GM19463 (cell line): ENCODE measurements at regions not wholly inside any gene's neighbourhood (a gene's known extent, or its start where the extent isn't known, plus 50 kb on each side); places are given as distances from the start of the nearest gene placed in this dataset.
A peak's percentile ranks its signal among the peaks of the same experiment; 100 is the strongest.
"Not testable (repeated sequence)": the region's sequence is repeated elsewhere in the genome, so short reads cannot be mapped to it uniquely, and the experiment has no call there.

Source experiments
- ATAC-seq: cut with Tn5 transposase; IDR thresholded peaks from one replicate; pipeline ENCODE4 v1.9.1; 2021; ENCODE audit warnings: mild to moderate bottlenecking, moderate library complexity; ENCODE audit not compliant: unreplicated experiment

- ATAC-seq, result no peak
Measured at GRCh38 chr2:190742431-190742830, 93.5 kb downstream of the NAB1 start.

GRCh38 chr2:190744041-190744440, 95.2 kb downstream of the NAB1 start:
- no peak for ATAC-seq

GRCh38 chr2:190746971-190747761, 98.3 kb downstream of the NAB1 start:
- no peak for ATAC-seq

GRCh38 chr2:190748966-190749365, 100.1 kb downstream of the NAB1 start:
- ATAC-seq, result no peak

- ATAC-seq, result no peak
Measured at GRCh38 chr2:190755772-190756415, 107.0 kb downstream of the NAB1 start.

GRCh38 chr2:190759749-190760213, 110.9 kb downstream of the NAB1 start:
- no peak for ATAC-seq

GRCh38 chr2:190760353-190761150, 111.7 kb downstream of the NAB1 start:
- not testable (repeated sequence) for ATAC-seq

GRCh38 chr2:190761216-190761615, 112.3 kb downstream of the NAB1 start:
- ATAC-seq, result not testable (repeated sequence)

- ATAC-seq, result no peak
Measured at GRCh38 chr2:190762566-190762965, 113.7 kb downstream of the NAB1 start.

GRCh38 chr2:190763100-190763499, 114.2 kb downstream of the NAB1 start:
- no peak for ATAC-seq

- ATAC-seq, result peak; percentile 66
Measured at GRCh38 chr2:190763901-190764514, 115.1 kb downstream of the NAB1 start.

GRCh38 chr2:190765386-190766173, 115.0 kb upstream of the GLS start:
- ATAC-seq, result no peak

GRCh38 chr2:190766174-190766572, 114.4 kb upstream of the GLS start:
- no peak for ATAC-seq

GRCh38 chr2:190766595-190766994, 114.0 kb upstream of the GLS start:
- ATAC-seq, result no peak

- ATAC-seq, result no peak
Measured at GRCh38 chr2:190767821-190768220, 112.8 kb upstream of the GLS start.

- no peak for ATAC-seq
Measured at GRCh38 chr2:190769258-190769657, 111.4 kb upstream of the GLS start.

GRCh38 chr2:190771726-190772125, 108.9 kb upstream of the GLS start:
- ATAC-seq, result no peak

- ATAC-seq, result no peak
Measured at GRCh38 chr2:190780594-190780993, 100.0 kb upstream of the GLS start.

- ATAC-seq, result no peak
Measured at GRCh38 chr2:190781604-190782198, 98.9 kb upstream of the GLS start.

- no peak for ATAC-seq
Measured at GRCh38 chr2:190782264-190782663, 98.4 kb upstream of the GLS start.
